HG03571 (cell line): ENCODE measurements at regions not wholly inside any gene's neighbourhood (a gene's known extent, or its start where the extent isn't known, plus 50 kb on each side); places are given as distances from the start of the nearest gene placed in this dataset.
A peak's percentile ranks its signal among the peaks of the same experiment; 100 is the strongest.

ENCODE experiments used
- ATAC-seq: cut with Tn5 transposase; IDR thresholded peaks from one replicate; pipeline ENCODE4 v1.9.1; 2021; ENCODE audit not compliant: unreplicated experiment

GRCh38 chr5:148708854-148709253 lies 54.5 kb upstream of the HTR4 start:
- no peak for ATAC-seq

- no peak for ATAC-seq
Observed at GRCh38 chr5:148711961-148712360, 57.6 kb upstream of the HTR4 start.

GRCh38 chr5:148713735-148714508 lies 59.6 kb upstream of the HTR4 start:
- ATAC-seq = no peak

- ATAC-seq = no peak
Observed at GRCh38 chr5:148716716-148717115, 62.4 kb upstream of the HTR4 start.

- no peak for ATAC-seq
Observed at GRCh38 chr5:148717668-148718067, 63.3 kb upstream of the HTR4 start.

GRCh38 chr5:148719605-148720004 lies 65.3 kb upstream of the HTR4 start:
- ATAC-seq = no peak

- ATAC-seq = no peak
Observed at GRCh38 chr5:148720257-148720656, 65.9 kb upstream of the HTR4 start.

GRCh38 chr5:148723143-148723542 lies 68.8 kb upstream of the HTR4 start:
- ATAC-seq = no peak

- ATAC-seq = no peak
Observed at GRCh38 chr5:148725675-148726074, 71.3 kb upstream of the HTR4 start.

- ATAC-seq = no peak
Observed at GRCh38 chr5:148729182-148729581, 74.9 kb upstream of the HTR4 start.

- ATAC-seq = no peak
Observed at GRCh38 chr5:148730270-148730669, 75.9 kb upstream of the HTR4 start.

- ATAC-seq = peak; percentile 91
Observed at GRCh38 chr5:148730942-148731898, 76.9 kb upstream of the HTR4 start.

- no peak for ATAC-seq
Observed at GRCh38 chr5:148732692-148733091, 78.4 kb upstream of the HTR4 start.

- ATAC-seq = no peak
Observed at GRCh38 chr5:148733601-148734438, 79.5 kb upstream of the HTR4 start.

GRCh38 chr5:148734518-148734917 lies 80.2 kb upstream of the HTR4 start:
- no peak for ATAC-seq

GRCh38 chr5:148735301-148735835 lies 81.0 kb upstream of the HTR4 start:
- ATAC-seq = no peak

GRCh38 chr5:148739023-148739422 lies 84.7 kb upstream of the HTR4 start:
- no peak for ATAC-seq

GRCh38 chr5:148739524-148739923 lies 85.2 kb upstream of the HTR4 start:
- no peak for ATAC-seq

GRCh38 chr5:148740079-148740858 lies 85.9 kb upstream of the HTR4 start:
- no peak for ATAC-seq
